Islet of Langerhans (tissue), 1 donor: ENCODE measurements at regions not wholly inside any gene's neighbourhood (a gene's known extent, or its start where the extent isn't known, plus 50 kb on each side); places are given as distances from the start of the nearest gene placed in this dataset.

Experiments used
- FAIRE-seq: peaks from one replicate; lab custom pipeline; 2011; peaks lifted over from hg19 to GRCh38; lab: Jason Lieb, UNC

DNA sequence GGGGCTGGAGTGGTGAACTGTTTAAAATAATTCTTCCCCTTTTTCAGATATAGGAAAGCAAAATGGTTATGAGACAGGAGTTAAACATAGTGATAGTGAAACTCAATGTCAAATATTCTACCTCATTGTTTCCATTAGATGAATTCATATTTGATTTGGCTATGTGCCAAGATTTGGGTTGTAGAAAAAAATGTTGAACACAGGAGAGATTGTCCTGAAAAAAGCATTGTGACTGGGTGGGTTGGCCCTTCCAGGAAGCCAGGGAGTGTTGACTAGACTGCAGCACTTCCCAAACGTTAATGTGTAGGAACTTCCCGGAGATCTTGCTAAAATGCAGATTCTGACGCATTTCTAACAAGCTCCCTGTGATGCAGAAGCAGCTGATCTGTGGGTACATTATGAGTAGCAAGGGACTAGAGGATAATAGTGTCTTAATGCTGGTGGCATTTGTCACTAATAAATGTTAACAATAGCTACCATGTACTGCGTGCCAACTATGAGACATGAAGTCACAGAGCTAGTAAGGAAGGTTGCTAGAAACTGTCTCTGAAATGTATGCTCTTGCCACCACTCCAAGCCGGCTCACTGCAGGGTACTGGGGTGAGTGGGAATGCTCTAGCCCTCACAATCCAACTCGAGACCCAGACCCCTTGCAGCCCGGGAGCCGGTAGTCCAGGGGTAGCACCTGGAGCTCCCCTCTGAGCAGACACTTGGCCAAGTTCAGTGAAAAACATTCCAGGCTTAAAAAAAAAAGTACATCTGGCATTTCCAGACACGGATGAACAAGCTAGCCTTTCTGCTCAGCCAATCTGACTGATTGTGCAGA is 120.6 kb downstream of the CD47 start:
- FAIRE-seq = peak; percentile 81

- FAIRE-seq = no peak
Observed at GRCh38 chr3:107969525-107969924, 121.3 kb downstream of the CD47 start.

DNA sequence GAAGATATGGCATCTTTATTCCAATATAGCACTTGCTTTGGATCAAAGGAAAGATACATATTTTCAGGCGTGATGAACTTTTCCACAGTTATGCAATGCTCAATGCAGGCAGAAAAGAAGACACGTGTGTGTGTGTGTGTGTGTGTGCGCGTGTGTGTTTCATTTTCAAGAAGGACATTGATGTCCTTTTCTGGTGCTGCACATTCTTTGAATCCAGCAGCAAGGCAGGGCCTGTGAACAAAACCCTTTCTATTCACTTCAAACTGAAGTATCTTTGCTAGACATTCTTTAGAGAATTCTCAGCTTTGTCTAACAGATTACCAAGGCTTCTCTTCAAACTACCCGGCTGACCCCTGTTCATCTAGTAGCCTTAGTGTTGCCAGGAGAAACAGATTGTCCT is 124.6 kb downstream of the CD47 start:
- no peak for FAIRE-seq

GRCh38 chr3:107965136-107965655 is 125.6 kb downstream of the CD47 start:
- no peak for FAIRE-seq

DNA sequence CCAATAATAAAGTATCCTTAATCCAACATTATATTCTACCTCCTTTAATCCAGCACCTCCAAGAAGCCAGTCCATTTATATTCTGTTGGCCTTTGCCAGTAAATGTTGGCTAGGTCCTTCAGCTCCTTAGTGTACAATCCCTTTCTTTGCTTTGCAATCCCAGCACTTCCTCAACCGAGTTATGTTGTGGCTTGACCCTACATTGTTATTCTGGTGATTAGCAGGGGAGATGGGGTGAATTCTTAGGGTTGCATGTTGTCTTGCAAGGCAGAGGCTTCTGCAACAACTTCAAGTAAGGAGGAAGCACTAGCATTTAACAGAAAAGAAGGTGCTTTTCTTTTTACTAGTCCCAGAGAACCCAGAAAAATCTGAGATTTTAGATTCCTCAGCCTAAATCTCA is 127.2 kb downstream of the CD47 start:
- no peak for FAIRE-seq

DNA sequence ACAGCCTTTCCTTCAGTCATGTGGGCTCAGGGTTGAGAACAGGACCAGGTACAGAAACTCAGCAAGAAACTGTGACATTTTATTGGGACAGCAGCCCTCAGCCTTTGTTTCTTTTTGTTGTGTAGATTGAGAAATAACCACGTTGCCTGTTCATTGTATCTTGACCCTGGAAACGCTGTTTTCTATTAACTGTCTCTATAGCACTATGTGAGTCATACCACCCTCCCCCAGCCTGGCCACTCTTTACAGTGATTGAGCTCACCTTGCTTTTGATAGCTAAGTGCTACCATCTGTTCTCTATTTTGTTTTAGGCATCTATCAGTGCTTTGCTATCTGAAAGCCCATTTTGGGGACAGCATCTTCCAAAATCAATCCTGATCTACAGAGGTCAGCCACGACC is 127.9 kb downstream of the CD47 start:
- peak; percentile 92 for FAIRE-seq

DNA sequence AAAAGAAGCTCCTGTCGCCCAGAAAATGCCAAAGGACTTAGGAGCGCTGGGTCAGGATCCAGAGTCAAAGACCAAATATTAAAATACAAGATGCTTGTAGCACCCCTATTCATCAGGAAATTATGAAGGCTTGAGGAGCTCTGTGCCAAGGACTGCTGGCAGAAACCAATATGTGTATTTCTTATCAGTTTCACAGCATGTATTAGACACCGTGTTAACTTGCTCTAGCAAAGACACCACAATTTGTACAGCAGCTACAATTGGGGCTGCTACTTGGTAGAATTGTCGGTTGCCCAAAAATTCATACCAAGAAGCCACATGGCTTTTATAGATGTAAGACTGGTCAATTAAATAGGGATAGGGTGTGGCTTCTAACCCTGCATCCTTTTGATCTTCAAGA is 128.8 kb downstream of the CD47 start:
- no peak for FAIRE-seq

DNA sequence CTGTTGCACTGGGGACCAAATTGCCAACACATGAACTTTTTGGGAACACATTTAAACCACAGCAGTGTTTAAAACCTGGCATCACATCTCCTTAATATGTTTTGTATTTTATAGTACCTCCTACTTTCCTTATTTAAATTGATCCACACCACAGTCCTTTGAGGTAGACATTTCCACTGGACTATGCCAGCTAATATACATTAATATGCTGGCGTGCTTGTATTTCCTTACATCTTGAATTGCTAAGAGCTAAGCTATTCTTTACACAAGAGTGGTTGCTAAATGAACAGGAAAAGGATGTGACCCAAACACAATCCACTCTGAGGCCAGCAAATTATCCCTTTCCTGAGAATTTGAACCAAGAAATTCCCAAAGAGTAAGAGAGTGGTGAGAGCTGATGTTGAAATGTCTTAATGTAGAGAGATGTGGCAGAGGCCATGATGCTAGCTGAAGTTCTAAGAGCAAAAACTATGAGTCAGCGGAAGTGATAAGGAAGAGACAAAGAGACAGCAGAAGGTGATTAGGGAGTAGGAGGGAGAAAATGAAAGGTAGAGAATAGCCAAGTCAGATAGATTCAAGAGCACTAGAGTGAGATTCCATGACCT is 131.2 kb downstream of the CD47 start:
- no peak for FAIRE-seq

DNA sequence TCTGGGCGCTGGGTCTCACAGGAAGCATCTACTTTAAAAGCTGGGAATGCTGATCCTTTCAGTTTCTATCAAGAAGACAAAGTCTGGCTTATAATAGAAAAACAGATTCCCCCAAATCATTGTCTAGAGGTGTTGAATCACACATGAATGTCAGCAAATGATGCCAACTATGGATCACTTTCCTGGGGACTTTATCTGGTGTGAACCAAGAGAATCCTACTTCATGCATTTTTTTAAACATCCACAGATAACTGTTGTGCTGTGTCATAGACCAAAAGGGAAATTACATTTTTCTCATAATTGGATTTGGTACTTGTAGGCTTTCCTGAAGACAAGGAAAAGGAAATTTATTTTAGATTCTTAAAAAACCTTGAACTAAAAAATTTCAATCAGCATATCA is 132.7 kb downstream of the CD47 start:
- no peak for FAIRE-seq

DNA sequence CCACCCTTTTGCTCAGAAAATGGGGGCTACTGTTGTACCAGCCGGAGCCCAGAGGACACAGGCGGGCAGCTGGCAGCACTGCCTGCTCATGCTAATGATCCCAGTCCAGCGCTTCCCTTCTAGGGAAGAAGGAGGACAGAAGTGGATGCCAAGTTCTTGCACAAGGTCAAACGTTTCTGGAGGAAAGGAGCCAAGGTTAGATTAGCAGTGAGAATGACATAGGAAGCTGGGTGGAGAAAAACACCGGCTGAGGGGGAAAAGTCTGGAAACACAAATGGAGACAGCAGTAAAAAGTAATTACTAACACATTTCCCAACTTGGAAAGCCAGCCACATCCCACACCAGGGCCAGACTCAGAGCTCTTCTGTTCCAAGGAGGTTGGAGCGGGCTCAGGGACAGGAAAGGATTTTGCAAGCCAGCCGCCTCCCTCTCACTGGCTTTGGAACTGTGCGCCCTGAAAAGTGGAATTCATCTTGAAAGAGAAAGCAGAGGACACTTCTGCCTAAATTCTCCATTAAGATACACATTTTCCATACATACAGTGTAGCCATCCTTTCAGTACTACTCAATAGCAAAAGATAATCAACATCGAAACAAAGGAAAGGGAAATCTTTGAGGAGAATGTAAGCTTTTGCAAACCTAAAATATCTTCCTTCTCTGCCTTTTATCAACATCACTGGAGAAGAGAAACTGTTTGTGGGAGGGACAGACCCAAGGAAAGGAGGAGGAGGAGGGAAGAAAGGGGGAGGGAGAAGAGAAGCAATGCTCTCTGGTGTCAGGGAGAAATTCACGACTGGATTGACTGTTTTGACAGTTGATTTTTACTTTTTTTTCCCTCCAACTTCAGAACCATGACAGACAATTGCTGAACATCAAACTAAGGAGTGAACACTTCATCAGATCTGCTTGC is 133.6 kb downstream of the CD47 start:
- no peak for FAIRE-seq

DNA sequence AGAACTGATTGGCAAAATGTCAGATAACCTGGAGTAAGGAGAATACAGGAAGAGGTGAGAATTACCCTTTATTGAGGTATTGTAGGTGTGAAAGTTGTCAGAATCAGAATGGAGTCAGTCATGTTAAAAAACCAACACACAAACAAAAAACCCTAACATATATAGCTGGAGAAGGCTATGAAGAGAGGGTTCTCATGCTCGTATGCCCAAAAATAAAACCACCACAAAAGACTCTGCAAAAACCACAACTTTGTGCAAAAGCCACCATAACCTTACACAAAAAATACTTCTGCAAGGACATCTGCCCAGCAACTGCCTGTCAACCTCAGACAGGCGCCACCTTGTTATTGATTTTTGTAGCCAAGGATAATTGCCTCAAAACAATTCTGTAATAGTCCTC is 136.0 kb downstream of the CD47 start:
- FAIRE-seq = no peak

- no peak for FAIRE-seq
Observed at GRCh38 chr3:107953722-107954121, 137.1 kb downstream of the CD47 start.

- no peak for FAIRE-seq
Observed at GRCh38 chr3:107951126-107951525, 139.7 kb downstream of the CD47 start.

DNA sequence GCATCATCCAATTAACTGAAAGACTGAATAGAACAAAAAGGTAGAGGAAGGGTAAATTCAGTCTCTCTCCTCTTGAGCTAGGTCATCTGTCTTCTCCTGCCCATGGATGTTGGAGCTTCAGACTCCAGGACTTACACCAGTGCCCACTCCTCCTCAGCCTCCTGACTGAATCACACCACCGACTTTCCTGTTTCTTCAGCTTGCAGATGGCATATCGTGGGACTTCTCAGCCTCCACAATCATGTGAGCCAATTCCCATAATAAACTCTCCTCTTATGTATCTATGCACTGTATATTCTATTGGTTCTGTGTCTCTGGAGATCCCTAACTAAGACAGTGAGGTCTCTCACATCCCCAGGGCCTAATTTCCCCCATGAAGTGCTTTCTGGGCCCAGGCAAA is 140.4 kb downstream of the CD47 start:
- FAIRE-seq = no peak

GRCh38 chr3:107949394-107949970 is 141.3 kb downstream of the CD47 start:
- no peak for FAIRE-seq

DNA sequence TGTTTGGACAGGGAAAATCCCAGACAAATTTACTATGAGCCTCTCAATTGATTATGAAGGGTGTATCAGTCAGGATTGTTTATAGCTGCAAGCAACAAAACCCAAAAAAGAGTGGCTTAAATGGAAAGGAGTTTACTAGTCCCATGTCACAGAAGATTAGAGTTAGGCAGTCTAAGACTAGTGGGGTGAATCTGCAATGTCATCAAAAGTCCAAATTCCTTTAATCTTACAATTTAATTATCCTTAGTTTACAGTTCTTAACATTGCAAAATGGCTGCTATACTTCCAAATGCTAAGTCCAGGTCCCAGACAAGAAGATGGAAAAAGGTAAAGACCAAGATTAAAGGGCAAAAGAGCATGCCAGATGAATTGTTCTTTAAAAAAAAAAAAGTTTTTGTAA is 143.6 kb downstream of the CD47 start:
- FAIRE-seq = no peak

DNA sequence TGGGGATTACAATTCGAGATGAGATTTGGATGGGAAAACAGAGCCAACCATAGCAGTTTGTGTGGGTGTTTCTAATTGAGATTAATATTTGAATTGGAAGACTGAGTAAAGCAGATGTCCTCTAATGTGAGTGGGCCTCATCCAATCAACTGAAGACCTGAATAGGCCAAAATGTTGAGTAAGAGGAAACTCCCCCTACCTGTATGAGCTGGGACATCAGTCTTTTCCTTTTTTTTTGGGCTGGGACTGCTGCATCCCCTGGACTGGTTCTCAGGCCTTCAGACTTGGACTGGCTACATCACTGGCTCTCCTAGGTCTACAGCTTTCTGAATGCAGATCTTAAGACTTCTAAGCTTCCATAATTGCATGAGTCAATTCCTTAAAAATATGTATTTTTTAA is 144.1 kb downstream of the CD47 start:
- no peak for FAIRE-seq

DNA sequence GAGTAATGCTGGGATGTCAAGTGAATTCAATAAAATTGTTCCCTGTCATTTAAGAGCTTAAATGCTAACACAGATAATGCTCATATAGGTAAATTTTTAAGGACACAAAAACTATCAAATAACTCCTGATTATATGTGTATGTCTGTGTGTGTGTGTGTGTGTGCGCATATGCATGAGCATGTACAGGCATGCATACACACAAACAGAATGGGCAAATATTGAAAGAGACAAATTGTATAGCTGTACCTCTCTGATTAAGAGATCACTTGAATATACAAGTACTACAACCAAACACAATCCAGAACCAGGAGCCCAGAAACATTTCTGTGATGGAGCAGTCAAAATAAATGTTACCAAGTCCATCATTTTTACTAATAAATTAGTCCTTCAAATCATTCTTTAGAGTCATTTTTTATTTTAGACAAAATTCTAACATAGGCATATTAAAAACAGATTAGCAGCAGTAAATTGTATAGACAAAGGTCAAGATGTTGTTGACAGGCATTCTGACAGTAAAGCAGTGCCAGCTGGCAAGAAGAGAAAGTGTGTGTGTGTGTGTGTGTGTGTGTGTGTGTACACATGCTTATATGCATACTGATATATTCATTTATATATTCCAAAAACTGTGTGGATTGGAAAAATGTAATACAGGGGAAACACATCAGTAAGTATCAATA is 145.3 kb downstream of the CD47 start:
- FAIRE-seq = no peak

- no peak for FAIRE-seq
Observed at GRCh38 chr3:107943786-107944523, 146.9 kb downstream of the CD47 start.

- no peak for FAIRE-seq
Observed at GRCh38 chr3:107942951-107943749, 147.7 kb downstream of the CD47 start.
